IMR-90 (cell line): ENCODE measurements at regions not wholly inside any gene's neighbourhood (a gene's known extent, or its start where the extent isn't known, plus 50 kb on each side); places are given as distances from the start of the nearest gene placed in this dataset.

Source experiments
- BHLHE40 ChIP-seq: fragments of 150-350 bp; IDR thresholded peaks from 2 replicates; pipeline ENCODE4 v1.6.1; 2016; ENCODE audit warnings: mild to moderate bottlenecking, low read depth, low read length
- CEBPB ChIP-seq: IDR thresholded peaks from 2 replicates; pipeline ENCODE4 v1.6.1; 2012; ENCODE audit warnings: low read depth, low read length, improper control_type of control experiment
- CTCF ChIP-seq: conservative IDR thresholded peaks from 2 replicates; pipeline ENCODE4 v1.5.1; 2012; ENCODE audit warnings: mild to moderate bottlenecking, low read depth, low read length, improper control_type of control experiment
- ELK1 ChIP-seq: fragments of 150-350 bp; IDR thresholded peaks from 2 replicates; pipeline ENCODE4 v1.6.1; 2016; ENCODE audit warnings: low read depth, mild to moderate bottlenecking, low read length, moderate library complexity, borderline replicate concordance
- FOS ChIP-seq: fragments of 150-350 bp; IDR thresholded peaks from 2 replicates; pipeline ENCODE4 v1.6.1; 2016; ENCODE audit warnings: low read depth, low read length
- MAFK ChIP-seq: IDR thresholded peaks from 2 replicates; pipeline ENCODE4 v1.6.1; 2012; ENCODE audit warnings: low read depth, low read length, improper control_type of control experiment
- MXI1 ChIP-seq: IDR thresholded peaks from 2 replicates; pipeline ENCODE4 v1.6.1; 2012; ENCODE audit warnings: low read depth, mild to moderate bottlenecking, low read length, moderate library complexity, borderline replicate concordance
- POLR2A ChIP-seq: IDR thresholded peaks from 2 replicates; pipeline ENCODE4 v1.6.1; 2012; ENCODE audit warnings: mild to moderate bottlenecking, low read depth, low read length
- RCOR1 ChIP-seq: IDR thresholded peaks from 2 replicates; pipeline ENCODE4 v1.6.1; 2012; ENCODE audit warnings: mild to moderate bottlenecking, low read length, improper control_type of control experiment; ENCODE audit not compliant: insufficient replicate concordance
- RFX5 ChIP-seq: IDR thresholded peaks from 2 replicates; pipeline ENCODE4 v1.8.0; 2012; ENCODE audit warnings: low read depth, mild to moderate bottlenecking, low read length, moderate library complexity
- SMC3 ChIP-seq: fragments of 150-350 bp; IDR thresholded peaks from 2 replicates; pipeline ENCODE4 v1.6.1; 2016; ENCODE audit warnings: low read depth, mild to moderate bottlenecking, antibody characterized with exemption, low read length, moderate library complexity
- USF2 ChIP-seq: fragments of 150-350 bp; IDR thresholded peaks from 2 replicates; pipeline ENCODE4 v1.6.1; 2017; ENCODE audit warnings: mild to moderate bottlenecking, antibody characterized with exemption, low read length, low read depth

- TF ChIP-seq CTCF (no peak), POLR2A (no peak), ELK1 (no peak), USF2 (no peak), MAFK (no peak), CEBPB (no peak), BHLHE40 (no peak), RCOR1 (no peak), SMC3 (no peak), MXI1 (no peak), RFX5 (no peak), FOS (no peak)
Measured at GRCh38 chr3:106048946-106049481, 180.2 kb upstream of the CBLB start.
